Liver (tissue), 8 donors: ENCODE measurements at regions not wholly inside any gene's neighbourhood (a gene's known extent, or its start where the extent isn't known, plus 50 kb on each side); places are given as distances from the start of the nearest gene placed in this dataset.

ENCODE experiments used
- DNase-seq: peaks from one replicate; pipeline ENCODE4 v3.0.0-alpha.2; 2017; ENCODE audit warnings: low spot score
- H3K27ac ChIP-seq, 2 donors: one replicate each; pipeline ENCODE4 v1.7.0; 2013; ENCODE audit warnings: inconsistent platforms in 2 of 2, low read length in 2 of 2, control low read depth in 1 of 2, low read depth in 1 of 2, mild to moderate bottlenecking in 1 of 2
- H3K27me3 ChIP-seq, 4 donors: one replicate each; pipeline versions ENCODE4 v1.6.1 to v1.7.0; 2013; ENCODE audit warnings: low read length in 3 of 4, inconsistent platforms in 1 of 4, mild to moderate bottlenecking in 1 of 4, moderate library complexity in 1 of 4; ENCODE audit not compliant: control insufficient read depth in 4 of 4, insufficient read depth in 4 of 4
- H3K36me3 ChIP-seq, 4 donors: one replicate each; pipeline versions ENCODE4 v1.6.1 to v1.7.0; 2013; ENCODE audit warnings: low read length in 3 of 4, mild to moderate bottlenecking in 3 of 4, low read depth in 1 of 4, moderate library complexity in 1 of 4; ENCODE audit not compliant: control insufficient read depth in 4 of 4, insufficient read depth in 3 of 4
- H3K4me1 ChIP-seq, 4 donors: one replicate each; pipeline versions ENCODE4 v1.6.1 to v1.7.0; 2013; ENCODE audit warnings: low read length in 3 of 4, mild to moderate bottlenecking in 3 of 4, moderate library complexity in 1 of 4; ENCODE audit not compliant: control insufficient read depth in 4 of 4, insufficient read depth in 4 of 4
- H3K4me3 ChIP-seq, 3 donors: one replicate each; pipeline versions ENCODE4 v1.6.1 to v1.7.0; 2013; ENCODE audit warnings: low read length in 3 of 3, control low read depth in 1 of 3, low read depth in 1 of 3, mild to moderate bottlenecking in 1 of 3
- H3K9ac ChIP-seq, 2 donors: one replicate each; pipeline ENCODE4 v1.7.0; 2013; ENCODE audit warnings: low read length in 2 of 2, mild to moderate bottlenecking in 2 of 2, moderate library complexity in 2 of 2, control low read depth in 1 of 2, low read depth in 1 of 2
- H3K9me3 ChIP-seq, 4 donors: one replicate each; pipeline versions ENCODE4 v1.6.1 to v1.7.0; 2013; ENCODE audit warnings: low read length in 3 of 4; ENCODE audit not compliant: control insufficient read depth in 4 of 4
- CTCF ChIP-seq: fragments of 150-350 bp; IDR thresholded peaks from 2 replicates; pipeline ENCODE4 v1.5.1; 2017; ENCODE audit warnings: improper control_type of control experiment, low read depth, low read length; ENCODE audit not compliant: missing input control
- EGR1 ChIP-seq, 2 donors: IDR thresholded peaks; 2 replicates each; pipeline ENCODE4 v1.6.1; 2016 to 2018; ENCODE audit warnings: antibody characterized with exemption in 2 of 2, low read depth in 2 of 2
- FOXA1 ChIP-seq: IDR thresholded peaks from 2 replicates; pipeline ENCODE4 v1.6.1; 2016; ENCODE audit warnings: antibody characterized with exemption
- FOXA2 ChIP-seq: IDR thresholded peaks from 2 replicates; pipeline ENCODE4 v1.6.1; 2016; ENCODE audit warnings: antibody characterized with exemption
- GABPA ChIP-seq, 2 donors: IDR thresholded peaks in 1 of 2; conservative IDR thresholded peaks in 1 of 2; 2 replicates each; pipeline ENCODE4 v1.6.1; 2016; ENCODE audit warnings: antibody characterized with exemption in 2 of 2, mild to moderate bottlenecking in 1 of 2, moderate library complexity in 1 of 2
- HNF4A ChIP-seq, 2 donors: conservative IDR thresholded peaks; 2 replicates each; pipeline ENCODE4 v1.6.1; 2016; ENCODE audit warnings: antibody characterized with exemption in 2 of 2, mild to moderate bottlenecking in 2 of 2
- HNF4G ChIP-seq: IDR thresholded peaks from 2 replicates; pipeline ENCODE4 v1.6.1; 2016; ENCODE audit warnings: antibody characterized with exemption
- JUND ChIP-seq, 2 donors: IDR thresholded peaks; 2 replicates each; pipeline ENCODE4 v1.6.1; 2016; ENCODE audit warnings: antibody characterized with exemption in 2 of 2
- MAX ChIP-seq: IDR thresholded peaks from 2 replicates; pipeline ENCODE4 v1.6.1; 2016; ENCODE audit warnings: antibody characterized with exemption
- NR2F2 ChIP-seq: IDR thresholded peaks from 2 replicates; pipeline ENCODE4 v1.6.1; 2016; ENCODE audit warnings: antibody characterized with exemption
- RAD21 ChIP-seq, 2 donors: IDR thresholded peaks; 2 replicates each; pipeline ENCODE4 v1.6.1; 2016; ENCODE audit warnings: antibody characterized with exemption in 2 of 2, mild to moderate bottlenecking in 2 of 2
- RXRA ChIP-seq, 2 donors: IDR thresholded peaks; 2 replicates each; pipeline ENCODE4 v1.6.1; 2017 to 2018; ENCODE audit warnings: antibody characterized with exemption in 2 of 2, mild to moderate bottlenecking in 1 of 2
- SP1 ChIP-seq: IDR thresholded peaks from 2 replicates; pipeline ENCODE4 v1.6.1; 2018; ENCODE audit warnings: antibody characterized with exemption, mild to moderate bottlenecking
- TAF1 ChIP-seq: conservative IDR thresholded peaks from 2 replicates; pipeline ENCODE4 v1.6.1; 2016; ENCODE audit warnings: antibody characterized with exemption, mild to moderate bottlenecking
- YY1 ChIP-seq: IDR thresholded peaks from 2 replicates; pipeline ENCODE4 v1.6.1; 2016; ENCODE audit warnings: antibody characterized with exemption, mild to moderate bottlenecking
- WGBS: extraction: QIAGEN DNeasy Blood & Tissue Kit; methylation state at CpG from one replicate; pipeline ENCODE4 v1.1.7; 2013; 5-methylcytosine and 5-hydroxymethylcytosine counted together
- TF ChIP-seq, protein P1 (sequence below): IDR thresholded peaks from 2 replicates; pipeline ENCODE4 v1.6.1; 2016; ENCODE audit warnings: antibody characterized with exemption, mild to moderate bottlenecking
- TF ChIP-seq, protein P2 (sequence below): IDR thresholded peaks from 2 replicates; pipeline ENCODE4 v1.6.1; 2016; ENCODE audit warnings: antibody characterized with exemption
- TF ChIP-seq, protein P3 (sequence below): IDR thresholded peaks from 2 replicates; pipeline ENCODE4 v1.6.1; 2016; ENCODE audit warnings: antibody characterized with exemption
- donor health status: healthy.
- donor health status: healthy.
- donor health status: healthy.
- donor health status: healthy.
- donor health status: healthy.

GRCh38 chr12:105554856-105555255, 224.4 kb downstream of the C12orf75 start:
- H3K4me1 ChIP-seq: no peaks in the 10 kb centered on the region
- no peak overlapping the region for H3K27ac ChIP-seq
- DNase-seq: no peak
- H3K27me3 ChIP-seq: no peaks in the 10 kb centered on the region
- no peaks in the 10 kb centered on the region for H3K36me3 ChIP-seq
- H3K9ac ChIP-seq: no peak overlapping the region
- TF ChIP-seq, protein P1, sequence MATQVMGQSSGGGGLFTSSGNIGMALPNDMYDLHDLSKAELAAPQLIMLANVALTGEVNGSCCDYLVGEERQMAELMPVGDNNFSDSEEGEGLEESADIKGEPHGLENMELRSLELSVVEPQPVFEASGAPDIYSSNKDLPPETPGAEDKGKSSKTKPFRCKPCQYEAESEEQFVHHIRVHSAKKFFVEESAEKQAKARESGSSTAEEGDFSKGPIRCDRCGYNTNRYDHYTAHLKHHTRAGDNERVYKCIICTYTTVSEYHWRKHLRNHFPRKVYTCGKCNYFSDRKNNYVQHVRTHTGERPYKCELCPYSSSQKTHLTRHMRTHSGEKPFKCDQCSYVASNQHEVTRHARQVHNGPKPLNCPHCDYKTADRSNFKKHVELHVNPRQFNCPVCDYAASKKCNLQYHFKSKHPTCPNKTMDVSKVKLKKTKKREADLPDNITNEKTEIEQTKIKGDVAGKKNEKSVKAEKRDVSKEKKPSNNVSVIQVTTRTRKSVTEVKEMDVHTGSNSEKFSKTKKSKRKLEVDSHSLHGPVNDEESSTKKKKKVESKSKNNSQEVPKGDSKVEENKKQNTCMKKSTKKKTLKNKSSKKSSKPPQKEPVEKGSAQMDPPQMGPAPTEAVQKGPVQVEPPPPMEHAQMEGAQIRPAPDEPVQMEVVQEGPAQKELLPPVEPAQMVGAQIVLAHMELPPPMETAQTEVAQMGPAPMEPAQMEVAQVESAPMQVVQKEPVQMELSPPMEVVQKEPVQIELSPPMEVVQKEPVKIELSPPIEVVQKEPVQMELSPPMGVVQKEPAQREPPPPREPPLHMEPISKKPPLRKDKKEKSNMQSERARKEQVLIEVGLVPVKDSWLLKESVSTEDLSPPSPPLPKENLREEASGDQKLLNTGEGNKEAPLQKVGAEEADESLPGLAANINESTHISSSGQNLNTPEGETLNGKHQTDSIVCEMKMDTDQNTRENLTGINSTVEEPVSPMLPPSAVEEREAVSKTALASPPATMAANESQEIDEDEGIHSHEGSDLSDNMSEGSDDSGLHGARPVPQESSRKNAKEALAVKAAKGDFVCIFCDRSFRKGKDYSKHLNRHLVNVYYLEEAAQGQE: no peak
- TF ChIP-seq CTCF (no peak), HNF4A (conservative IDR thresholded peaks at IDR 0.05) (no peak), HNF4G (no peak), RAD21 (IDR thresholded peaks at IDR 0.05) (no peak), FOXA1 (no peak), SP1 (no peak), NR2F2 (no peak), GABPA (IDR thresholded peaks at IDR 0.05 in 1 of 2, conservative IDR thresholded peaks at IDR 0.05 in 1 of 2) (no peak), JUND (IDR thresholded peaks at IDR 0.05) (no peak), RXRA (IDR thresholded peaks at IDR 0.05) (no peak)
- TF ChIP-seq, protein P2, sequence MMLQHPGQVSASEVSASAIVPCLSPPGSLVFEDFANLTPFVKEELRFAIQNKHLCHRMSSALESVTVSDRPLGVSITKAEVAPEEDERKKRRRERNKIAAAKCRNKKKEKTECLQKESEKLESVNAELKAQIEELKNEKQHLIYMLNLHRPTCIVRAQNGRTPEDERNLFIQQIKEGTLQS: no peak
- no peaks in the 10 kb centered on the region for H3K9me3 ChIP-seq
- H3K4me3 ChIP-seq: no peak overlapping the region
- 79% methylated on average over 8 of the region's 8 CpGs for WGBS

DNA sequence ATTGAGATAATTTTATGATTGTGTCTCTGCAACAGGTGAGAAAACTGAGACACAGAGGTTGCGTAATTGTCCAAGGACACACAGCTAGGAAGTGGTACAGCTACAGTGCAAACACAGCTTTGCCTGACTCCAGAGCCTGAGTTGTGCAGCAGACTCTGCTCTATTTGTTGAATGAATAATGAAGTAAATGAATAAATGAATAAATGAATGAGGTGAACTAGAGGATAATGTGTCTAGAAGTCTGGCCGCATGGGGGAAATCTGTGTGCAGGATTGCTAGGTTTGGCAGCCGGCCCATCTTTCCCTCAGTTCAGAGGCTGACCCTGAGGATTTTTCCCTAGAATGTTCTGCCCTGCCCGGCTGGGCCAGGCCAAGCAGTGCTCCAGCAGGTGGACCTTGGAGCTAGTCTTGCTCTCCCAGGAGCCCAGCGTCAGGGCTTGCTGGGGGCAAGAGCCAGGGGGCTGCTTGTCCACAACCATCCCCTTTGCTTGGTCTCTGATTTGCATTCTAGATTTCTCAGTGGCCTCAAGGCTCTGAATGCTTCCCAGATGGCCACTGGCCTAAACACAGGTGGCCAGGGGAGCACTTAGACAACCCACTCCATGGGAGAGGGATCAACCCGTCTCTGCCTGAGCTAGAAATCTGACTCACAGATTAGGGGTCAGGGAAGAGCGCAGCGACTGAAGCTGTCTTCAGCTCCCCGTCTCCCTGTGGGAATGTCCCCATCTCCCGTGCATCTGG, 225.2 kb downstream of the C12orf75 start:
- H3K4me1 ChIP-seq: no peaks in the 10 kb centered on the region
- no peak for DNase-seq
- H3K27ac ChIP-seq: no peak overlapping the region
- H3K27me3 ChIP-seq: no peaks in the 10 kb centered on the region
- 66% methylated on average over 10 of the region's 10 CpGs for WGBS
- H3K4me3 ChIP-seq: no peak overlapping the region
- no peaks in the 10 kb centered on the region for H3K36me3 ChIP-seq
- H3K9me3 ChIP-seq: no peaks in the 10 kb centered on the region
- H3K9ac ChIP-seq: no peak overlapping the region
- TF ChIP-seq JUND (IDR thresholded peaks at IDR 0.05): no peak
- no peak for TF ChIP-seq EGR1 (IDR thresholded peaks at IDR 0.05; ENCODE audit: low read depth in 2 of 2)
- no peak for TF ChIP-seq GABPA (IDR thresholded peaks at IDR 0.05 in 1 of 2, conservative IDR thresholded peaks at IDR 0.05 in 1 of 2)
- TF ChIP-seq, protein P2: no peak
- TF ChIP-seq, protein P1: no peak
- TF ChIP-seq, protein P3, sequence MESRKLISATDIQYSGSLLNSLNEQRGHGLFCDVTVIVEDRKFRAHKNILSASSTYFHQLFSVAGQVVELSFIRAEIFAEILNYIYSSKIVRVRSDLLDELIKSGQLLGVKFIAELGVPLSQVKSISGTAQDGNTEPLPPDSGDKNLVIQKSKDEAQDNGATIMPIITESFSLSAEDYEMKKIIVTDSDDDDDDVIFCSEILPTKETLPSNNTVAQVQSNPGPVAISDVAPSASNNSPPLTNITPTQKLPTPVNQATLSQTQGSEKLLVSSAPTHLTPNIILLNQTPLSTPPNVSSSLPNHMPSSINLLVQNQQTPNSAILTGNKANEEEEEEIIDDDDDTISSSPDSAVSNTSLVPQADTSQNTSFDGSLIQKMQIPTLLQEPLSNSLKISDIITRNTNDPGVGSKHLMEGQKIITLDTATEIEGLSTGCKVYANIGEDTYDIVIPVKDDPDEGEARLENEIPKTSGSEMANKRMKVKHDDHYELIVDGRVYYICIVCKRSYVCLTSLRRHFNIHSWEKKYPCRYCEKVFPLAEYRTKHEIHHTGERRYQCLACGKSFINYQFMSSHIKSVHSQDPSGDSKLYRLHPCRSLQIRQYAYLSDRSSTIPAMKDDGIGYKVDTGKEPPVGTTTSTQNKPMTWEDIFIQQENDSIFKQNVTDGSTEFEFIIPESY: no peak
- TF ChIP-seq MAX: no peak
- TF ChIP-seq FOXA2: no peak
- TF ChIP-seq TAF1: no peak
- no peak for TF ChIP-seq NR2F2
- no peak for TF ChIP-seq SP1
- TF ChIP-seq YY1: no peak
